ENCODE measurements at regions not wholly inside any gene's neighbourhood (a gene's known extent, or its start where the extent isn't known, plus 50 kb on each side); places are given as distances from the start of the nearest gene placed in this dataset.
"Not testable (repeated sequence)": the region's sequence is repeated elsewhere in the genome, so short reads cannot be mapped to it uniquely, and the experiment has no call there.

DNA sequence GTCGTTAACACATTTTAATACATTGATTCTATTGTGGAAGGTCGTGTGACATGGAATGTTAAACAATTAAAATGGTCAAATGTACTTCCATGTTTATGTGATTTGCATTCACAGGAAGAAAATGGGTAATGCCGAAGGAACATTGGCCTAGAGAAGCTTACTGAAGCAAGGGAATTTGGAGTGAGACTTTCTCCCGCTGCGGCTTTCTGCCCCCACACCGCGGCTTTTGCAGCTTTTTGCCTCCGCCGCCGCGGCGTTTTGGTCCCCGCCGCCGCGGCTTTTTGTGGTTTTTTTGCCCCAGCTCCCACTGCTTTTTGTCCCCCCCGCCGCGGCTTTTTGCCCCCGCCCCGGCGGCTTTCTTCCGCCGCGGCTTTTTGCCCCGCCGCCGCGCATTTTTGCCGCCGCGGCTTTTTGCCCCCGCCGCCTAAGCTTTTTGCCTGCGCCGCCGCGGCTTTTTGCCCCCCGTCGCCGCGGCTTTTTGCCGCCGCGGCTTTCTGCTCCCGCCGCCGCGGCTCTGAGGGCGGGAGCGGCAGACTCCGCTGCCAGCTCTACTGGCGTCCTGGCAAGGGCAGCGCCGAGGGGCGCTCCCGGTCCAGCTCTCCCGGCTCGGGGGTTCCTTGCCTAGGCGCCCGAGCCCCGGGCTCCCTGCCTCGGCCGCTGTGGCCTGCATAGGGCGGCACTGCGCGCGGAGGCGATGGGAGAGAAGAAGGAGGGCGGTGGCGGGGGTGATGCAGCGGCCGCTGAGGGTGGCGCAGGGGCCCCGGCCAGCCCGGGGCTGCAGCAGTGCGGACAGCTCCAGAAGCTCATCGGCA is 225.5 kb upstream of the VKORC1L1 start:
- H3K27ac ChIP-seq; CTCF ChIA-PET; H3K36me3 ChIP-seq (ENCODE audit: low read depth); POLR2A ChIA-PET (ENCODE audit: unreplicated experiment); intact Hi-C loops (cut with micrococcal nuclease; ENCODE audit: unreplicated experiment); H3K27me3 ChIP-seq (ENCODE audit: insufficient read depth, low read depth); H2AFZ ChIP-seq; H3K4me2 ChIP-seq; H4K20me1 ChIP-seq (ENCODE audit: insufficient read depth); H3F3A ChIP-seq (ENCODE audit: insufficient read depth, low read depth); H3K4me1 ChIP-seq (replicated peaks; ENCODE audit: insufficient read depth); H3K79me2 ChIP-seq (ENCODE audit: low read depth); H3K4me3 ChIP-seq; H3K9me3 ChIP-seq (ENCODE audit: insufficient read depth, low read depth); H3K9me2 ChIP-seq (ENCODE audit: insufficient read depth); BruUV-seq (replicated peaks); DNase-seq: not testable (repeated sequence)

DNA sequence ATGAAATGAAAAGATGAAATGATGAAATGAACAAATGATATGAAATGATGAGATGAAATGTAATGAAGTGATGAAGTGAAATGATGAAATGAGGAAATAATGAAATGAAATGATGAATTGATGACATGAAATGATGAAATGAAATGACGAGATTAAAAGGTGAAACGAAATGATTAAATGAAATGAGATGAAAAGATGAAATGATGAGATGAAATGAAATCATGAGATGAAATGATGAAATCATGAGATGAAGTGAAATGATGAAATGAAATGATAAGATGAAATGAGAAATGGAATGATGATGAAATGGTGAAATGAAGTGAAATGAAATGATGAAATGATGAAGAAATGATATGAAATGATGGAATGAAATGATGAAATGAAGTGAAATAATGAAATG is 221.7 kb upstream of the VKORC1L1 start:
- intact Hi-C loops (cut with micrococcal nuclease; ENCODE audit: unreplicated experiment); BruUV-seq (replicated peaks): not testable (repeated sequence)

DNA sequence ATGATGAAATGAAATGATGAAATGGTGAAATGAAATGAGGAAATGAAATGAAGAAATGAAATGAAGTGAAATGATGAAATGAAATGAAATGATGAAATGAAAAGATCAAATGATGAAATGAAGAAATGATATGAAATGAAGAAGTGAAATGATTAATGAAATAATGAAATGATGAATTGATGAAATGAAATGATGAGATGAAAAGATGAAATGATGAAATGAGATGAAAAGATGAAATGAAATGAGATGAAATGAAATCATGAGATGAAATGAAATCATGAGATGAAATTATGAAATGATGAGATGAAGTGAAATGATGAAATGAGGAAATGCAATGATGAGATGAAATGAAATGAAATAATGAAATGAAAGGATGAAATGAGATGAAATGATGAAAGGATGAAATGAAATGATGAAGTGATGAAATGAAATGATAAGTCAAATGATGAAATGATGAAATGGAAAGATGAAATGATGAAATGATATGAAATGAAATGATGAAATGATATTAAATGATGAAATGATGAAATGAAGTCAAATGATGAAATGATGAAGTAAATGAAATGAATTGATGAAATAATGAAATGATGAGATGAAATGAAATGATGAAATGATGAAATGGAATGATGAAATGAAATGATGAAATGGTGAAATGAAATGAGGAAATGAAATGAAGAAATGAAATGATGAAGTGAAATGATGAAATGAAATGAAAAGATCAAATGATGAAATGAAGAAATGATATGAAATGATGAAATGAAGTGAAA is 220.9 kb upstream of the VKORC1L1 start:
- H2AFZ ChIP-seq; CTCF ChIA-PET; H3K36me3 ChIP-seq (ENCODE audit: low read depth); POLR2A ChIA-PET (ENCODE audit: unreplicated experiment); BruUV-seq (replicated peaks); intact Hi-C loops (cut with micrococcal nuclease; ENCODE audit: unreplicated experiment); DNase-seq; H3K4me3 ChIP-seq; H3K27me3 ChIP-seq (ENCODE audit: insufficient read depth, low read depth); H3K9me2 ChIP-seq (ENCODE audit: insufficient read depth); H3K79me2 ChIP-seq (ENCODE audit: low read depth); H4K20me1 ChIP-seq (ENCODE audit: insufficient read depth); H3K4me1 ChIP-seq (replicated peaks; ENCODE audit: insufficient read depth); H3F3A ChIP-seq (ENCODE audit: insufficient read depth, low read depth); H3K27ac ChIP-seq; H3K4me2 ChIP-seq; H3K9me3 ChIP-seq (ENCODE audit: insufficient read depth, low read depth): not testable (repeated sequence)

More for the DNA sequence above, 221.7 kb upstream of the VKORC1L1 start:
- DNase-seq; H4K20me1 ChIP-seq (ENCODE audit: insufficient read depth); H3K9me3 ChIP-seq (ENCODE audit: insufficient read depth, low read depth); H3K79me2 ChIP-seq (ENCODE audit: low read depth); H3K4me2 ChIP-seq; H3K36me3 ChIP-seq (ENCODE audit: low read depth); H3K4me1 ChIP-seq (replicated peaks; ENCODE audit: insufficient read depth); CTCF ChIA-PET; H3K4me3 ChIP-seq; H2AFZ ChIP-seq; H3F3A ChIP-seq (ENCODE audit: insufficient read depth, low read depth); H3K27me3 ChIP-seq (ENCODE audit: insufficient read depth, low read depth); H3K9me2 ChIP-seq (ENCODE audit: insufficient read depth); POLR2A ChIA-PET (ENCODE audit: unreplicated experiment); H3K27ac ChIP-seq: not testable (repeated sequence)

DNA sequence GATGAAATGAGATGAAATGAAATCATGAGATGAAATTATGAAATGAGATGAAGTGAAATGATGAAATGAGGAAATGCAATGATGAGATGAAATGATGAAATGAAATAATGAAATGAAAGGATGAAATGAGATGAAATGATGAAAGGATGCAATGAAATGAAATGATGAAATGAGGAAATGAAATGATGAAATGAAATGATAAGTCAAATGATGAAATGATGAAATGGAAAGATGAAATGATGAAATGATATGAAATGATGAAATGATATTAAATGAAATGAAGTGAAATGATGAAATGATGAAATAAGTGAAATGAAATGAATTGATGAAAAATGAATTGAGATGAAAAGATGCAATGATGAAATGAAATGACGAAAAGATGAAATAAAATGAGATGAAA is 220.2 kb upstream of the VKORC1L1 start:
- CTCF ChIA-PET; H3K9me2 ChIP-seq (ENCODE audit: insufficient read depth): not testable (repeated sequence)

DNA sequence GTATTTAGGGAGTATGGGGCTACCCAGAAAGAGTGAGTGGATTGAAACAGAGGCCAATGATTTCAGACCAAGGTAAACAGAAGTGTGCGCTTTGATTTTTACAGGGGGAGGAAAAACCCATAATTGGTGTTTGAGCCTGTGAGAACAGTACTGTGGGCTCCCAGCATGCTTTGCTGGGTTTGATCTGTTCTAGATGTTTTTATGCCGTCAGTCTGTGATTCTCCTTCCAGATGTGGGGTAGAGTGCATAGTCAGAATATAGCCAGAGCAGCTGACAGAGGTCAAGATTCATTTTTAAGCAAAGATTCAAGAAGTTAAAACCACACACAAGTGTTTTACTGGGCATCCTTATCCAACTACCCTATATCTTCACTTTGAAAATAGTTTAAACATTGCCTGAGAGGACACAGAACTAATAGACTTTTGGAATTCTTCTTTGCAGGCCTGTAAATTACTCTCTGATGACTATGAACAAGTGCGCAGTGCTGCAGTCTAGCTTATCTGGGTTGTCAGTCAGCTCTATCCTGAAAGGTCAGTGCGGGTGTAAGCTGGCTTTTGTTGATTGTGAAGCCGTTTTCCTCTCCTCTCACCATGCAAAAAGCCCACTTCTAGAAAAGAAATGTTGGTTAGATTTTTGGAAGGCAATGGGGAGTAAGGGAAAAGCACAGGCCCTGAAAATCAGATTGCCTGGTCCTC is 216.2 kb upstream of the VKORC1L1 start:
- H3K36me3 ChIP-seq (ENCODE audit: low read depth); H3F3A ChIP-seq (ENCODE audit: insufficient read depth, low read depth); H3K4me2 ChIP-seq; H3K9me3 ChIP-seq (ENCODE audit: insufficient read depth, low read depth); DNase-seq; BruUV-seq (replicated peaks); H3K27ac ChIP-seq; H4K20me1 ChIP-seq (ENCODE audit: insufficient read depth); H2AFZ ChIP-seq; H3K79me2 ChIP-seq (ENCODE audit: low read depth); POLR2A ChIA-PET (ENCODE audit: unreplicated experiment); H3K4me1 ChIP-seq (replicated peaks; ENCODE audit: insufficient read depth); H3K27me3 ChIP-seq (ENCODE audit: insufficient read depth, low read depth); H3K4me3 ChIP-seq; H3K9me2 ChIP-seq (ENCODE audit: insufficient read depth); CTCF ChIA-PET; intact Hi-C loops (cut with micrococcal nuclease; ENCODE audit: unreplicated experiment): not testable (repeated sequence)

More for the DNA sequence above, 220.2 kb upstream of the VKORC1L1 start:
- DNase-seq; H3F3A ChIP-seq (ENCODE audit: insufficient read depth, low read depth); H3K36me3 ChIP-seq (ENCODE audit: low read depth); H3K4me3 ChIP-seq; BruUV-seq (replicated peaks); H3K9me3 ChIP-seq (ENCODE audit: insufficient read depth, low read depth); intact Hi-C loops (cut with micrococcal nuclease; ENCODE audit: unreplicated experiment); H3K79me2 ChIP-seq (ENCODE audit: low read depth); H3K27ac ChIP-seq; H4K20me1 ChIP-seq (ENCODE audit: insufficient read depth); H3K4me2 ChIP-seq; POLR2A ChIA-PET (ENCODE audit: unreplicated experiment); H2AFZ ChIP-seq; H3K4me1 ChIP-seq (replicated peaks; ENCODE audit: insufficient read depth); H3K27me3 ChIP-seq (ENCODE audit: insufficient read depth, low read depth): not testable (repeated sequence)

DNA sequence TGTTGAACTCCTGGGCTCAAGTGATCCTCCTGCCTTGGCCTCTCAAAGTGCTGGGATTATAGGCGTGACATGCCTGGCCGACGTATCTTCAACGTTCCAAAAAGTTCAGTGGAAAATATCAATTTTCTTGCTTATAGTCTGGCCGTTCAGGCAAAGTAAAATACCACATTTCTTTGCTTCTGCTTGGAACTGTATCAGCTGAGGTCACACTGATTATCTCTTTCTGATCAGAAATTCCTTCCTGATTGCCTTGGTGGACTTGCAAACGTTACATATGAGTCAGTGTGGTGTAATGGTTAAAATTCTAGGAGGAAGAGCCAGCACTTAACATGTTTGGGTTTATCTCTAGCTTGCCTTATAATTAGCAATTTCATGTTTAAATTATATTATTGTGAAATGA is 189.5 kb upstream of the VKORC1L1 start:
- BruUV-seq (replicated peaks); H3F3A ChIP-seq (ENCODE audit: insufficient read depth, low read depth); H4K20me1 ChIP-seq (ENCODE audit: insufficient read depth); H3K4me2 ChIP-seq; H3K27me3 ChIP-seq (ENCODE audit: insufficient read depth, low read depth); POLR2A ChIA-PET (ENCODE audit: unreplicated experiment); H3K27ac ChIP-seq; H3K9me2 ChIP-seq (ENCODE audit: insufficient read depth); H3K36me3 ChIP-seq (ENCODE audit: low read depth); H3K9me3 ChIP-seq (ENCODE audit: insufficient read depth, low read depth); H3K4me3 ChIP-seq; DNase-seq; H2AFZ ChIP-seq; H3K79me2 ChIP-seq (ENCODE audit: low read depth); H3K4me1 ChIP-seq (replicated peaks; ENCODE audit: insufficient read depth); intact Hi-C loops (cut with micrococcal nuclease; ENCODE audit: unreplicated experiment); CTCF ChIA-PET: not testable (repeated sequence)

DNA sequence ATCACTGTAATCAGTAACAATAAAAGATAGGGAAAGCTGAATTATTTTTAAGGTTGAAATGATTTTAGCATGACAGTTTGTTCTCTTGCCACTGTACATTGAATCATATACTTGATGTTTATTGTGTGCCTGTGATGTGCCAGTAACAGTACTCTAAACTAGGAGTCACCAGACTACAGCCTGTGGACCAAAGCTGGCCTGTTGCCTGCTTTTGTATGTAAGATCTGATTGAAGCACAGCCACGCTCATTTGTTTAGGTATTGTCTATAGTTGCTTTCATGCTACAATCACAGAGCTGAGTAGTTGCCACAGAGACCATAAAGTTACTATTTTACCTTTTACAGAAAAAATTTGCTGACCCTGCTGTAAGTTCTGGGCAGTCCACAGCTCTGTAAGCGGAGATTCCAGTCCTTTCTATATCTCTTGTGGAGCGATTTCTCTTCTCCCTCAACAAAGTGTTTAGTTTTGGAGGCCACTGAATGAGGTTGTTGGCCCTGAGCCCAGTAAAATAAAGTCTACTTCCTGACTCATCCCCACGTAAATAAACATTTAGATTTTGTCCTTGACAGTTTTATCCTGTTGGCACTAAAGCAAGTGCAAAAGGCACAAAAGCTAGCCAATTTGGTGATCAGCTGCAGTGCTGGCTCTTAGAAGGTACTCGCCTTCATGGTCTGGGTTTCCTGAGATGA is 173.7 kb upstream of the VKORC1L1 start:
- BruUV-seq (replicated peaks) = not testable (repeated sequence)

More for the DNA sequence above, 173.7 kb upstream of the VKORC1L1 start:
- H2AFZ ChIP-seq; H3F3A ChIP-seq (ENCODE audit: insufficient read depth, low read depth); H3K9me2 ChIP-seq (ENCODE audit: insufficient read depth); H3K4me3 ChIP-seq; H3K36me3 ChIP-seq (ENCODE audit: low read depth); intact Hi-C loops (cut with micrococcal nuclease; ENCODE audit: unreplicated experiment); CTCF ChIA-PET; DNase-seq; H3K27ac ChIP-seq; H3K4me2 ChIP-seq; H3K79me2 ChIP-seq (ENCODE audit: low read depth); H3K9me3 ChIP-seq (ENCODE audit: insufficient read depth, low read depth); H3K27me3 ChIP-seq (ENCODE audit: insufficient read depth, low read depth); H4K20me1 ChIP-seq (ENCODE audit: insufficient read depth); POLR2A ChIA-PET (ENCODE audit: unreplicated experiment); H3K4me1 ChIP-seq (replicated peaks; ENCODE audit: insufficient read depth): not testable (repeated sequence)

Data from PC-9 (cell line).